H1 (cell line): ENCODE measurements at regions not wholly inside any gene's neighbourhood (a gene's known extent, or its start where the extent isn't known, plus 50 kb on each side); places are given as distances from the start of the nearest gene placed in this dataset.

Experiments used
- FOSL1 ChIP-seq: IDR thresholded peaks from 2 replicates; pipeline ENCODE4 v1.6.1; 2011; ENCODE audit warnings: mild to moderate bottlenecking, low read depth, low read length, moderate library complexity; ENCODE audit not compliant: insufficient read depth
- HDAC2 ChIP-seq, 2 experiments: fragments of 300-600 bp in 1 of 2; sonication (generic) in 1 of 2; IDR thresholded peaks; 2 replicates each; pipeline ENCODE4 v1.6.1; 2011 to 2012; ENCODE audit warnings: low read depth in 2 of 2, low read length in 2 of 2, mild to moderate bottlenecking in 2 of 2, moderate library complexity in 2 of 2, borderline replicate concordance in 1 of 2, inconsistent platforms in 1 of 2
- SRF ChIP-seq: IDR thresholded peaks from 2 replicates; pipeline ENCODE4 v1.6.1; 2011; ENCODE audit warnings: mild to moderate bottlenecking, low read depth, low read length, moderate library complexity
- TF ChIP-seq, protein P1 (sequence below): fragments of 300-600 bp; sonication (generic); IDR thresholded peaks from 2 replicates; pipeline ENCODE4 v1.7.1; 2012; ENCODE audit warnings: low read length, moderate library complexity, mild to moderate bottlenecking, inconsistent platforms; ENCODE audit not compliant: insufficient replicate concordance

DNA sequence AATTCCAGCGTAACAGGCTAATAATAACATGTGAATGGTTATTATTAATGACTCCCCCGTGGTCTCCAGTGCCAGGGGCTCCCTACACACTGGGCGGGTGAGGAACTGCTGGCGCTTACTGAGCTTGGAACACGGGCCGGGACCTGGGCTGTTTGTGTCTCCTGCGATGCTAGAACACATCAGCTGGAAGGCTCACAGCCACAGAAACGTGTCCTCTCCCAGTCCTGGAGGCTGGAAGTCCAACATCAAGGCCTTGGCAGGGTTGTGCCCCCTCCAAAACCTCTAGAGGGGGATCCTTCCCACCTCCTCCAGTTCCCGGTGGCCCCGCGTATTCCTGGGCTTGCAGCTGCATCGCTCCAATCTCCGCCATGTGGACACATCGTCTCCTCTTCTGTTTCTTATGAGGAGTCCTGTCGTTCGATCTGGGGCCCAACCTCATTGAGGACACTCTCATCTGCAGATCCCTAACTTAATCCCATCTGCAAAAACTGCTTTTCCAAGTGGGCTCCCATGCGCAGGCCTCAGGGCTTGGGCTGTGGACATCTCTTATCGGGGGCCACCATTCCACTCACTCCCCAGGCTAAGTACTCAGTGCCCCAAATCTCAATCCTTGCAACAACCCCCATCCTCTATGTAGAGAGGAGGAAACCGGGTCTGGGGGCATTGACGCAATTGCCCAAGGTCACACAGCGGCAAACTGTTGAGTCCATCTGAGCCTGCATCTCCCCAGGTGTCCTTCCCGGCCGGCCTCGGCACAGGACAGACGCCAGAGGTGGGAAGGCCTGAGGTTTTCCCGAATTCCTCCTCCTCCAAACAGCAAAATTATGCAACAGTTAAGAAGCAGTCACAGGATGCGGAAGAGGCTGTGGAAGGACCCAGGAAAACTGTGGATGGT lies 193.9 kb downstream of the IRF8 start (continued):
- TF ChIP-seq, protein P1, sequence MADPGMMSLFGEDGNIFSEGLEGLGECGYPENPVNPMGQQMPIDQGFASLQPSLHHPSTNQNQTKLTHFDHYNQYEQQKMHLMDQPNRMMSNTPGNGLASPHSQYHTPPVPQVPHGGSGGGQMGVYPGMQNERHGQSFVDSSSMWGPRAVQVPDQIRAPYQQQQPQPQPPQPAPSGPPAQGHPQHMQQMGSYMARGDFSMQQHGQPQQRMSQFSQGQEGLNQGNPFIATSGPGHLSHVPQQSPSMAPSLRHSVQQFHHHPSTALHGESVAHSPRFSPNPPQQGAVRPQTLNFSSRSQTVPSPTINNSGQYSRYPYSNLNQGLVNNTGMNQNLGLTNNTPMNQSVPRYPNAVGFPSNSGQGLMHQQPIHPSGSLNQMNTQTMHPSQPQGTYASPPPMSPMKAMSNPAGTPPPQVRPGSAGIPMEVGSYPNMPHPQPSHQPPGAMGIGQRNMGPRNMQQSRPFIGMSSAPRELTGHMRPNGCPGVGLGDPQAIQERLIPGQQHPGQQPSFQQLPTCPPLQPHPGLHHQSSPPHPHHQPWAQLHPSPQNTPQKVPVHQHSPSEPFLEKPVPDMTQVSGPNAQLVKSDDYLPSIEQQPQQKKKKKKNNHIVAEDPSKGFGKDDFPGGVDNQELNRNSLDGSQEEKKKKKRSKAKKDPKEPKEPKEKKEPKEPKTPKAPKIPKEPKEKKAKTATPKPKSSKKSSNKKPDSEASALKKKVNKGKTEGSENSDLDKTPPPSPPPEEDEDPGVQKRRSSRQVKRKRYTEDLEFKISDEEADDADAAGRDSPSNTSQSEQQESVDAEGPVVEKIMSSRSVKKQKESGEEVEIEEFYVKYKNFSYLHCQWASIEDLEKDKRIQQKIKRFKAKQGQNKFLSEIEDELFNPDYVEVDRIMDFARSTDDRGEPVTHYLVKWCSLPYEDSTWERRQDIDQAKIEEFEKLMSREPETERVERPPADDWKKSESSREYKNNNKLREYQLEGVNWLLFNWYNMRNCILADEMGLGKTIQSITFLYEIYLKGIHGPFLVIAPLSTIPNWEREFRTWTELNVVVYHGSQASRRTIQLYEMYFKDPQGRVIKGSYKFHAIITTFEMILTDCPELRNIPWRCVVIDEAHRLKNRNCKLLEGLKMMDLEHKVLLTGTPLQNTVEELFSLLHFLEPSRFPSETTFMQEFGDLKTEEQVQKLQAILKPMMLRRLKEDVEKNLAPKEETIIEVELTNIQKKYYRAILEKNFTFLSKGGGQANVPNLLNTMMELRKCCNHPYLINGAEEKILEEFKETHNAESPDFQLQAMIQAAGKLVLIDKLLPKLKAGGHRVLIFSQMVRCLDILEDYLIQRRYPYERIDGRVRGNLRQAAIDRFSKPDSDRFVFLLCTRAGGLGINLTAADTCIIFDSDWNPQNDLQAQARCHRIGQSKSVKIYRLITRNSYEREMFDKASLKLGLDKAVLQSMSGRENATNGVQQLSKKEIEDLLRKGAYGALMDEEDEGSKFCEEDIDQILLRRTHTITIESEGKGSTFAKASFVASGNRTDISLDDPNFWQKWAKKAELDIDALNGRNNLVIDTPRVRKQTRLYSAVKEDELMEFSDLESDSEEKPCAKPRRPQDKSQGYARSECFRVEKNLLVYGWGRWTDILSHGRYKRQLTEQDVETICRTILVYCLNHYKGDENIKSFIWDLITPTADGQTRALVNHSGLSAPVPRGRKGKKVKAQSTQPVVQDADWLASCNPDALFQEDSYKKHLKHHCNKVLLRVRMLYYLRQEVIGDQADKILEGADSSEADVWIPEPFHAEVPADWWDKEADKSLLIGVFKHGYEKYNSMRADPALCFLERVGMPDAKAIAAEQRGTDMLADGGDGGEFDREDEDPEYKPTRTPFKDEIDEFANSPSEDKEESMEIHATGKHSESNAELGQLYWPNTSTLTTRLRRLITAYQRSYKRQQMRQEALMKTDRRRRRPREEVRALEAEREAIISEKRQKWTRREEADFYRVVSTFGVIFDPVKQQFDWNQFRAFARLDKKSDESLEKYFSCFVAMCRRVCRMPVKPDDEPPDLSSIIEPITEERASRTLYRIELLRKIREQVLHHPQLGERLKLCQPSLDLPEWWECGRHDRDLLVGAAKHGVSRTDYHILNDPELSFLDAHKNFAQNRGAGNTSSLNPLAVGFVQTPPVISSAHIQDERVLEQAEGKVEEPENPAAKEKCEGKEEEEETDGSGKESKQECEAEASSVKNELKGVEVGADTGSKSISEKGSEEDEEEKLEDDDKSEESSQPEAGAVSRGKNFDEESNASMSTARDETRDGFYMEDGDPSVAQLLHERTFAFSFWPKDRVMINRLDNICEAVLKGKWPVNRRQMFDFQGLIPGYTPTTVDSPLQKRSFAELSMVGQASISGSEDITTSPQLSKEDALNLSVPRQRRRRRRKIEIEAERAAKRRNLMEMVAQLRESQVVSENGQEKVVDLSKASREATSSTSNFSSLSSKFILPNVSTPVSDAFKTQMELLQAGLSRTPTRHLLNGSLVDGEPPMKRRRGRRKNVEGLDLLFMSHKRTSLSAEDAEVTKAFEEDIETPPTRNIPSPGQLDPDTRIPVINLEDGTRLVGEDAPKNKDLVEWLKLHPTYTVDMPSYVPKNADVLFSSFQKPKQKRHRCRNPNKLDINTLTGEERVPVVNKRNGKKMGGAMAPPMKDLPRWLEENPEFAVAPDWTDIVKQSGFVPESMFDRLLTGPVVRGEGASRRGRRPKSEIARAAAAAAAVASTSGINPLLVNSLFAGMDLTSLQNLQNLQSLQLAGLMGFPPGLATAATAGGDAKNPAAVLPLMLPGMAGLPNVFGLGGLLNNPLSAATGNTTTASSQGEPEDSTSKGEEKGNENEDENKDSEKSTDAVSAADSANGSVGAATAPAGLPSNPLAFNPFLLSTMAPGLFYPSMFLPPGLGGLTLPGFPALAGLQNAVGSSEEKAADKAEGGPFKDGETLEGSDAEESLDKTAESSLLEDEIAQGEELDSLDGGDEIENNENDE: no peak
- TF ChIP-seq FOSL1 (no peak), SRF (no peak), HDAC2 (IDR thresholded peaks at IDR 0.05; ENCODE audit: borderline replicate concordance in 1 of 2, low read depth in 2 of 2, low read length in 2 of 2) (no peak)
